Erythroblast (primary cell): ENCODE measurements at regions not wholly inside any gene's neighbourhood (a gene's known extent, or its start where the extent isn't known, plus 50 kb on each side); places are given as distances from the start of the nearest gene placed in this dataset.
A peak's percentile ranks its signal among the peaks of the same experiment; 100 is the strongest.
"Not testable (repeated sequence)": the region's sequence is repeated elsewhere in the genome, so short reads cannot be mapped to it uniquely, and the experiment has no call there.

Experiments
- DNase-seq, 2 experiments: peaks; one replicate each; lab custom pipeline; 2025; lab: John Stamatoyannopoulos, UW
- GATA1 ChIP-seq: IDR thresholded peaks from 2 replicates; pipeline ENCODE4 v1.6.1; 2011; ENCODE audit warnings: low read depth, mild to moderate bottlenecking, control low read depth, low read length, moderate library complexity
- POLR2A ChIP-seq: IDR thresholded peaks from 2 replicates; pipeline ENCODE4 v1.6.1; 2011; ENCODE audit warnings: mild to moderate bottlenecking, low read length

GRCh38 chr5:158054223-158055110 is 195.5 kb upstream of the CLINT1 start:
- no peak for DNase-seq

DNA sequence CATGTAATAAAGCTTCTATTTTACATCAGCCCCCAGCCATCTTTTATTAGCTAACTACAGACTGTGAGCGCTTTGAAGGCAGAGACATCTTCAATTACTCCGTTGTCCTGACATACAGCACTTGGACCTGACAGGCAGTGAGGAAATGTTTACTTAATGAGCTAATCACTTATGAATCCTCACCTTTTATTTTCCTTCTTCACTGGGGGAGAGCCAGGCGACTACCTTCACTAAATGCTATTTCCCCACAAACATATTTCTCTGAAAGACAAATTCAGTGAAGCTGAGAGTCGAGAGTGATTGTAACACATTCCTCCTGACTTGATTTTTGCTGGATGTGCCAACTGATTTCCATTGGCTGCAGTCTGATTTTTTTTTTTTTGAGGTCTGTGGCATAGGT is 192.1 kb upstream of the CLINT1 start:
- DNase-seq, result no peak
- no peak for TF ChIP-seq GATA1
- TF ChIP-seq POLR2A, result no peak

More at GRCh38 chr5:158054223-158055110, 195.5 kb upstream of the CLINT1 start:
- TF ChIP-seq GATA1 (no peak), POLR2A (no peak)

DNA sequence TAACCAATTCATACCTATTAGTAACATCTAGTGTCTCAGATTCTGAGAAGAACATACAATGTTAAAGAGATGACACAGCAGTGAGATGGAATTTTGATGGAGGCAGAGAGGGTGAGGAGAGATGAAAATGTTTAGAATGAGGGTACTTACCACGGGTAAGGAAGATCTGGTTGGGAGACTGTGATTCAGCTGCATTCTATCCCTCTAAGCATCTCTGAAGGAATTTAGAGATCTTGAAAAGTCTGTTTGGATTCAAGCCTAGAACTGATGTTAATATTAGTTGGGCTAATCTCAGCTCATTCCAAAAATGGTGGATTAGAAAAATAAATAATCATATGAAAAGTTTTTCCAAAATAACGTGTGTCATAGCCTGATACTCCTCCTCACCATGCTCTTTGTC is 191.5 kb upstream of the CLINT1 start:
- no peak for DNase-seq

GRCh38 chr5:158049459-158049858 is 190.5 kb upstream of the CLINT1 start:
- DNase-seq, result no peak
- TF ChIP-seq GATA1 (no peak), POLR2A (no peak)

More for the DNA sequence above, 191.5 kb upstream of the CLINT1 start:
- TF ChIP-seq GATA1 (no peak), POLR2A (no peak)

GRCh38 chr5:158045696-158046095 is 186.8 kb upstream of the CLINT1 start:
- DNase-seq, result peak in 1 of 2 experiments; percentile 1

DNA sequence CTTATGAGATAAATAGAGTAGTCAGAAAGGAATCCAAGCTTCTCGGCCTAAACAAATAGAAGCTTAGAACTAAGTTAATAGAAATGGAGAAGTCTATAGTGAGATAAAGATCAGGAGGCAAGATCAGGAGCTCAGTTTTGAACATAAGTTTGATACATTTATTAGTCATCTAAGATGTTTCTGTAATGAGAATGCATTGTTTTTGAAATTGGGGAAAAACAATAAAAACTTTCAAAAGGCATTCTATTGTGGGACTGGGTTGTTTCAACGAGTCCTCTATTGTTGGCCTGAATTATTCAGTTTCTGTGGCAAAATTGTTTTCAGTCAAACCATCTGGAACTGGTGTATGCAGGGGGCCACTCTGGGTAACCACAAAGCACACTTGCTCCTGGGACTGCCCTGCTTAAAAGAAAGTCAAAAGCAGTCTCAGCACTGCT is 181.0 kb upstream of the CLINT1 start:
- DNase-seq, result no peak
- TF ChIP-seq POLR2A (no peak), GATA1 (no peak)

More at GRCh38 chr5:158045696-158046095, 186.8 kb upstream of the CLINT1 start:
- TF ChIP-seq POLR2A, result no peak
- no peak for TF ChIP-seq GATA1

GRCh38 chr5:158039441-158039840 is 180.5 kb upstream of the CLINT1 start:
- no peak for DNase-seq
- TF ChIP-seq POLR2A, result no peak

DNA sequence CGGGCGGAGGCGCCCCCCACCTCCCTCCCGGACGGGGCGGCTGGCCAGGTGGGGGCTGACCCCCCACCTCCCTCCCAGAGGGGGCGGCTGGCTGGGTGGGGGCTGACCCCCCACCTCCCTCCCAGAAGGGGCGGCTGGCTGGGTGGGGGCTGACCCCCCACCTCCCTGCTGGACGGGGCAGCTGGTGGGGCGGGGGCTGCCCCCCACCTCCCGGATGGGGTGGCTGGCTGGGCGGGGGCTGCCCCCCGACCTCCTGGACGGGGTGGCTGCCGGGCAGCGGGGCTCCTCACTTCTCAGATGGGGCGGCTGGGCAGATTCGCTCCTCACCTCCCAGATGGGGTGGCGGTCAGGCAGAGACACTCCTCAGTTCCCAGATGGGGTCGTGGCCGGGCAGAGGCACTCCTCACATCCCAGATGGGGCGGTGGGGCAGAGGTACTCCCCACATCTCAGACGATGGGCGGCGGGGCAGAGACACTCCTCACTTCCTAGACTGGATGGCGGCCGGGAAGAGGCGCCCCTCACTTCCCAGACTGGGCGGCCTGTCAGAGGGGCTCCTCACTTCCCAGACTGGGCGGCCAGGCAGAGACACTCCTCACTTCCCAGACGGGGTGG is 178.1 kb upstream of the CLINT1 start:
- DNase-seq, result not testable (repeated sequence)

GRCh38 chr5:158034586-158034985 is 175.6 kb upstream of the CLINT1 start:
- not testable (repeated sequence) for DNase-seq

GRCh38 chr5:158033724-158034123 is 174.8 kb upstream of the CLINT1 start:
- DNase-seq, result no peak
- no peak for TF ChIP-seq GATA1
- no peak for TF ChIP-seq POLR2A

DNA sequence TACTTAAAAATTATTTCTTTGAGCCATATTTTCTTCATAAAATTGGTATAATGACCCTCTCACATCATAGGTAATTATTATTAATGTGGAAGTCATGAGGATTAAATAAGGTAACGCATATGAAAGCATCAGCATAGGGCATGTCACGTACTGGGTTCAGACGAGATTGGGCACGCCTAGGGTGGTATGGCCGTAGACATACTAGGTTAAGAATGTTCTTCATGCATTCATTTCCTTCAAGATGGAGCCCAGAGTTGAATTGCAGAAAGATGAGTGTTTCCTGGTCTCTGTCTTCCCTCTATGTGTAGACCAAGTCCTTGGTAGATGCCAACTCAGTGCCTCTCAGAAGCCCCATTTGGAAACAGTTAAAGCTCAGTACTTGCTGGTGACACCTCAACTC is 174.1 kb upstream of the CLINT1 start:
- DNase-seq, result no peak
- TF ChIP-seq GATA1 (no peak), POLR2A (no peak)

- TF ChIP-seq GATA1 (no peak), POLR2A (no peak)
- no peak for DNase-seq
These were observed 173.3 kb upstream of the CLINT1 start for GRCh38 chr5:158032246-158032645.

GRCh38 chr5:158027806-158028775 is 169.1 kb upstream of the CLINT1 start:
- DNase-seq, result no peak
- no peak for TF ChIP-seq GATA1
- no peak for TF ChIP-seq POLR2A
